Common myeloid progenitor, CD34-positive (primary cell): ENCODE measurements at regions not wholly inside any gene's neighbourhood (a gene's known extent, or its start where the extent isn't known, plus 50 kb on each side); places are given as distances from the start of the nearest gene placed in this dataset.
"Not testable (repeated sequence)": the region's sequence is repeated elsewhere in the genome, so short reads cannot be mapped to it uniquely, and the experiment has no call there.

Experiments used
- CTCF ChIA-PET: fragments of 350-600 bp; sonication (Branson Sonifier 250); formaldehyde crosslinking; loops from one replicate; lab custom pipeline; 2021; ENCODE audit warnings: antibody characterized with exemption; lab: Charles Lee
- POLR2A ChIA-PET: fragments of 350-600 bp; sonication (Branson Sonifier 250); formaldehyde crosslinking; loops from one replicate; lab custom pipeline; 2021; ENCODE audit warnings: antibody characterized with exemption; lab: Charles Lee
- DNase-seq, 3 donors: peaks; one replicate each; pipeline versions ENCODE4 v3.0.0 to v3.0.0-alpha.2; 2013
- H3K27ac ChIP-seq, 2 experiments: 1 replicate in 1 of 2; 2 replicates in 1 of 2; pipeline ENCODE4 v1.7.0; 2013; ENCODE audit warnings: inconsistent platforms in 2 of 2, low read length in 2 of 2, mild to moderate bottlenecking in 2 of 2, low read depth in 1 of 2, moderate library complexity in 1 of 2; ENCODE audit not compliant: severe bottlenecking in 2 of 2, insufficient read depth in 1 of 2, poor library complexity in 1 of 2
- H3K27me3 ChIP-seq, 5 experiments: replicated peaks in 2 of 5; 1 replicate in 3 of 5; 2 replicates in 2 of 5; pipeline versions ENCODE4 v1.6.1 to v1.7.0; 2013; ENCODE audit warnings: low read length in 4 of 5, mild to moderate bottlenecking in 2 of 5, moderate library complexity in 2 of 5, inconsistent platforms in 1 of 5; ENCODE audit not compliant: insufficient read depth in 5 of 5, control insufficient read depth in 4 of 5
- H3K36me3 ChIP-seq, 4 experiments: 1 replicate in 2 of 4; 2 replicates in 2 of 4; pipeline versions ENCODE4 v1.6.1 to v1.7.0; 2013; ENCODE audit warnings: low read length in 3 of 4, control low read depth in 1 of 4, mild to moderate bottlenecking in 1 of 4; ENCODE audit not compliant: control insufficient read depth in 4 of 4, insufficient read depth in 4 of 4
- H3K4me1 ChIP-seq, 4 experiments: 1 replicate in 3 of 4; 2 replicates in 1 of 4; pipeline versions ENCODE4 v1.6.1 to v1.7.1; 2013; ENCODE audit warnings: low read length in 3 of 4, mild to moderate bottlenecking in 3 of 4, control low read depth in 1 of 4, inconsistent platforms in 1 of 4, moderate library complexity in 1 of 4; ENCODE audit not compliant: control insufficient read depth in 4 of 4, insufficient read depth in 4 of 4; ENCODE audit errors: control extremely low read depth in 1 of 4
- H3K4me3 ChIP-seq, 7 experiments: 1 replicate in 4 of 7; 2 replicates in 3 of 7; pipeline versions ENCODE4 v1.5.1 to v1.7.0; 2013; ENCODE audit warnings: mild to moderate bottlenecking in 7 of 7, low read length in 6 of 7, moderate library complexity in 6 of 7, inconsistent platforms in 2 of 7, low read depth in 2 of 7, control low read depth in 1 of 7; ENCODE audit not compliant: insufficient read depth in 4 of 7, control insufficient read depth in 1 of 7; ENCODE audit errors: extremely low read depth in 1 of 7
- H3K9me3 ChIP-seq, 5 experiments: 1 replicate in 4 of 5; 2 replicates in 1 of 5; pipeline versions ENCODE4 v1.6.1 to v1.7.1; 2013; ENCODE audit warnings: low read length in 4 of 5, mild to moderate bottlenecking in 2 of 5, inconsistent platforms in 1 of 5, low read depth in 1 of 5, moderate library complexity in 1 of 5; ENCODE audit not compliant: control insufficient read depth in 4 of 5, insufficient read depth in 2 of 5; ENCODE audit errors: control extremely low read depth in 1 of 5
- WGBS: methylation state at CpG from one replicate; pipeline ENCODE4 v1.1.5; 2013; ENCODE audit not compliant: insufficient coverage; 5-methylcytosine and 5-hydroxymethylcytosine counted together

DNA sequence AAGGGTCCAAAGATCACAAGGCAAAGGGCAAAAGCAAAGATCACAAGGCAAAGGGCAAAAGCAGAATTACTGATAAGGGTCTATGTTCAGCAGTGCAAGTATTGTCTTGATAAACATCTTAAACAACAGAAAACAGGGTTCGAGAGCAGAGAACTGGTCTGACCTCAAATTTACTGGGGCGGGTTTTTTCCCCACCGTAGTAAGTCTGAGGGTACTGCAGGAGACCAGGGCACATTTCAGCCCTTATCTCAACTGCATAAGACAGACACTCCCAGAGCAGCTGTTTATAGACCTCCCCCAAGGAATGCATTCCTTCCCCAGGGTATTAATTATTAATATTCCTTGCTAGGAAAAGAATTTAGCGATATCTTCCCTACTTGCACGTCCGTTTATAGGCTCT, 61.3 kb downstream of the ZNF860 start:
- WGBS: 92% methylated on average over 5 of the region's 6 CpGs
- POLR2A ChIA-PET, H3K4me3 ChIP-seq, CTCF ChIA-PET, H3K9me3 ChIP-seq, H3K36me3 ChIP-seq, H3K4me1 ChIP-seq, H3K27me3 ChIP-seq, H3K27ac ChIP-seq: not testable (repeated sequence)
- peak; percentile 4 to 21 (median 7) for DNase-seq

DNA sequence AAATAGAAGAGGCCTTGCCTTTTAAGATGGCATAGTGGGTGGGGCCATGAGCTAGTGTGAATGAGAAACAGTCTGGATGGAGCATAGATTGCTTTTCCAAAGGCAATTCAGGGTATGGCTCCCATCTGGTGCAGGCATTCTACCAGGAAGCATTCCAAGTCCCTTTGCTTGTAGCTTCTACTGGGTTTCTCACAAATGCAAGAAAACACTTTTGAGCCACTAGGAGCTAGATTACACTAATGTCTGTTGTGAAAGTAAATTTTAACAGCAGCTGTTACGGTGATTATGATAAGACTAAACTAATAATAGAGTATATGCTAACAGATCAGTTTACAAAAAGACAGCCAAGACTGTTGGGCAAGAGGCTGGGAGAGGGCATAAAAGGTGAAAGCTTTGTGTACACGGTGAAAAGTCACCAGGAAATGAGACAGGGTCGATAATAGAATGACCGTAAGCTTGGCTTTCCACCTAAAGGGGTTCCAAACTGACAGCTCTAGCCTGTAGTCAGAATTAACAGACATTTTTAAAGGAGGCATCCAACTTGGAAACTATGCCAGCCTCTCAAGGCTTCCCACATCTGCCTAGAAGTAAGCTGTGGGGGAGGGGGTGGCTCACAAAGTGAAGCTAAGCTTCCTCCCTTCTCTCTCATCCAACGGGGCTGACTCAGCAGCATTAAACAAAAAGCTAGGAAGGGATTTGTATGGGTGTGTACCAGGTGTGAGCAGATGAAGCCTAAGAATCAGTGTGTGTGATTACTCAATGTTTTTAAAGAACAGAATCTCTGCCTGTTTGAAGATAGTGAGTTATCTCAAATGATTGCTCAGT, 61.1 kb upstream of the GPD1L start:
- Histone ChIP-seq H3K27me3 (no peaks in the 10 kb centered on the region), H3K36me3 (no peaks in the 10 kb centered on the region), H3K27ac (no peak overlapping the region), H3K4me3 (no peak overlapping the region), H3K9me3 (peaks cover 0 to 8% (median 5%) of the 10 kb centered on the region in 5 experiments), H3K4me1 (no peaks in the 10 kb centered on the region)
- DNase-seq: no peak
- POLR2A ChIA-PET: no interaction called here
- CTCF ChIA-PET: interaction anchor here (1.0 to 1.5 kb wide), 3 partner anchors 9 to 99 kb away, joined by 3 to 4 read pairs (median 4); no protein-coding TSS in a partner anchor
- WGBS: 96% methylated on average over 3 of the region's 5 CpGs

DNA sequence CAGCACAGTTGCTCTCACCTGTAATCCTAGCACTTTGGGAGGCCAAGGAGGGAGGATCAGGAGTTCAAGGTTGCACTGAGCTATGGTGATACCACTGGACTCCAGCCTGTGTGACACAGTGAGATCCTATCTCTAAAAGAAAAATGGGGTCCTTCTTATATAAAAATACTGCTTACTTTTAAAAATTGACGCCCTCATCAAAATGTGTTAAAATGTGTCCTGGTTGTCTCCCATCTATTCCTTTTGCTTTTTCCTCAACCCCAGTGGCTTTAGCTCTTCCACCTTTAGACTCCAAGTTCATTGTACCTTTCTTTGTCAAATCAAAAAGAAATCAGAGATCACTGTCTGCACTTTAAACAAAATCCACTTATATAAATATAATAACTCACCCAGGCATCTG, 60.3 kb upstream of the GPD1L start:
- WGBS: 100% methylated on average over 1 of the region's 1 CpG
- Histone ChIP-seq H3K4me3 (no peak overlapping the region), H3K9me3 (peaks cover 0 to 8% (median 5%) of the 10 kb centered on the region in 5 experiments), H3K27me3 (peaks cover 0 to under 1% (median 0%) of the 10 kb centered on the region in 5 experiments), H3K4me1 (no peaks in the 10 kb centered on the region), H3K27ac (no peak overlapping the region), H3K36me3 (no peaks in the 10 kb centered on the region)
- DNase-seq: no peak
- CTCF ChIA-PET: interaction anchor here (1.1 to 1.5 kb wide), 2 partner anchors 27 to 98 kb away, joined by 3 to 4 read pairs; no protein-coding TSS in a partner anchor
- POLR2A ChIA-PET: no interaction called here

DNA sequence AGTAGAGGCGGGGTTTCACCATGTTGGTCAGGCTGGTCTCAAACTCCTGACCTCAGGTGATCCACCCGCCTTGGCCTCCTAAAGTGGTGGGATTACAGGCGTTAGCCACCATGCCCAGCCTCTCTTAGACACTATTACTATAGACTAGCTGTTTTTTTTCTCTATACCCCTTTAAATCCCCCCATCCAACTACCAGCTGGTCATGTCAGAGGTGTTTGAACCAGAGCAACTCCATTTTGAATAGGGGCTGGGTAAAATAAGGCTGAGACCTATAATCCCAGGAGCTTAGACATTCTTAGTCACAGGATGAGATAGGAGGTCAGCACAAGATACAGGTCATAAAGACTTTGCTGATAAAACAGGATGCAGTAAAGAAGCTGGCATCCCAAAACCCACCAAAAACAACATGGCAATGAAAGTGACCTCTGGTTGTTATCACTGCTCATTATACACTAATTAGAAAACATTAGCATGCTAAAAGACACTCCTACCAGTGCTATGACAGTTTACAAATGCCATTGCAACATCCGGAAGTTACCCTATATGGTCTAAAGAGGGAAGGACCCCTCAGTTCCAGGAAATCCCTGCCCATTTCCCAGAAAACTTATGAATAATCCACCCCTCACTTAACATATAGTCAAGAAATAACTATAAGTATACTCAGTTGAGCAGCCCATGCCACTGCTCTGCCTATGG, 57.8 kb upstream of the GPD1L start:
- CTCF ChIA-PET: no interaction called here
- no peaks in the 10 kb centered on the region for H3K9me3 ChIP-seq
- H3K27me3 ChIP-seq: peaks cover 0 to 2% (median 0%) of the 10 kb centered on the region in 5 experiments
- H3K4me3 ChIP-seq: no peak overlapping the region
- WGBS: 100% methylated on average over 3 of the region's 4 CpGs
- H3K36me3 ChIP-seq: no peaks in the 10 kb centered on the region
- no peak overlapping the region for H3K27ac ChIP-seq
- no peaks in the 10 kb centered on the region for H3K4me1 ChIP-seq
- DNase-seq: no peak
- POLR2A ChIA-PET: no interaction called here

DNA sequence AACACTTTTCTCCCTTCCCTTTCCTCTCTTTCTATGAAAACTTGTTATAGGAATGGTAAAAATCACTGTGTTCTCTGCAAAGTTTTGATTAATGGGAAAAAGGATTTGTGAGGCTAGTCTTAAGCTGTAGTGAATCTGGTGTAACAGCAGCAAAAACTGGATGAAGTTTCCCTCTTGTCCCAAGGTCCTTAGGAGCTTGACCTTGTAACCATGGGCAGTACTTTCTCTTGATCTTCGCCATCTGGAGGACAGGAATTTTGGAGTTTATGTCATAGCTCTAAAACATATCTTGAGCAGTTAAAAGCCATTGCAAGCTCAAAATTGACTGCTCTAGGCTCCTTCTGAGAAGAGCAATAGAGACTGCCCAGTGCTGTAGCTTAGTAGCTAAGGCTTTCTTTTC, 56.5 kb upstream of the GPD1L start:
- H3K4me3 ChIP-seq: no peak overlapping the region
- 80% methylated on average over 1 of the region's 1 CpG for WGBS
- no peaks in the 10 kb centered on the region for H3K4me1 ChIP-seq
- H3K27ac ChIP-seq: no peak overlapping the region
- no peaks in the 10 kb centered on the region for H3K9me3 ChIP-seq
- ChIA-PET CTCF (interaction anchor here (1.2 to 1.5 kb wide), 2 partner anchors 15 to 95 kb away, joined by 3 to 4 read pairs; no protein-coding TSS in a partner anchor), POLR2A (no interaction called here)
- DNase-seq: no peak
- no peaks in the 10 kb centered on the region for H3K36me3 ChIP-seq
- H3K27me3 ChIP-seq: peaks cover 0 to 2% (median 0%) of the 10 kb centered on the region in 5 experiments

DNA sequence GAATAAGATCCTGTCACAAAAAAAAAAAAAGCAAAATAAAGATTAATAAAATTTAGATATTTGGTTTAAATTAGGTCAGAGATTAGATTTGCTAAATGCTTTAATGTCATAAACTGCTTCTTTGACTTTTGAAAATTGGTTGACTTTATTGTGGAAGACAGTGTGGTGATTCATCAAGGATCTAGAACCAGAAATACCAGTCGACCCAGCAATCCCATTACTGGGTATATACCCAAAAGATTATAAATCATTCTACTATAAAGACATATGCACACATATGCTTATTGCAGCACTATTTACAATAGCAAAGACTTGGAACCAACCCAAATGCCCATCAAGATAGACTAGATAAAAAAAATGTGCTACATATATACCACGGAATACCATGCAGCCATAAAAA, 54.2 kb upstream of the GPD1L start:
- H3K27ac ChIP-seq, H3K4me1 ChIP-seq, POLR2A ChIA-PET, H3K4me3 ChIP-seq, DNase-seq, H3K9me3 ChIP-seq, CTCF ChIA-PET, H3K27me3 ChIP-seq, H3K36me3 ChIP-seq: not testable (repeated sequence)
- no CpG with 5 or more reads among the region's 2 CpGs for WGBS

DNA sequence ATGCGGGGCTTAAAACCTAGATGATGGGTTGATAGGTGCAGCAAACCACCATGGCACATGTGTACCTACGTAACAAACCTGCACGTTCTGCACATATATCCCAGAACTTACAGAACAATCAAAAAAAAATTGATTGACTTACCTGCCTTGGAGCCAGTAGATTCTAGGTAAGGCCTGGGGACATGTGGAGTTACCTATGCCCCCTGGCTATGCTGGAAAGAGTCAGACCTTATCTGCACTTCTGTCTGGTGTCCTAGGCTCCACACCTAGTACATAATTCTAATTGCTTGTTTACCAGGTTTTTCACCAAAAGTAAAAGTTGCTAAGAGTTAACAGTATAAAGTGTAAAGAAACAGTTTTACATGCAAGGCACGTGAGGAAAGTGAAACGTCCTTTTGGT, 53.6 kb upstream of the GPD1L start:
- CTCF ChIA-PET, H3K4me1 ChIP-seq, H3K9me3 ChIP-seq, H3K36me3 ChIP-seq, POLR2A ChIA-PET, H3K4me3 ChIP-seq, DNase-seq, H3K27me3 ChIP-seq, H3K27ac ChIP-seq: not testable (repeated sequence)
- WGBS: 61% methylated on average over 2 of the region's 5 CpGs
